GM19397 (cell line): ENCODE measurements at regions not wholly inside any gene's neighbourhood (a gene's known extent, or its start where the extent isn't known, plus 50 kb on each side); places are given as distances from the start of the nearest gene placed in this dataset.
"Not testable (repeated sequence)": the region's sequence is repeated elsewhere in the genome, so short reads cannot be mapped to it uniquely, and the experiment has no call there.

Experiments
- ATAC-seq: cut with Tn5 transposase; IDR thresholded peaks from one replicate; pipeline ENCODE4 v1.9.1; 2021; ENCODE audit warnings: mild to moderate bottlenecking, moderate library complexity; ENCODE audit not compliant: unreplicated experiment

DNA sequence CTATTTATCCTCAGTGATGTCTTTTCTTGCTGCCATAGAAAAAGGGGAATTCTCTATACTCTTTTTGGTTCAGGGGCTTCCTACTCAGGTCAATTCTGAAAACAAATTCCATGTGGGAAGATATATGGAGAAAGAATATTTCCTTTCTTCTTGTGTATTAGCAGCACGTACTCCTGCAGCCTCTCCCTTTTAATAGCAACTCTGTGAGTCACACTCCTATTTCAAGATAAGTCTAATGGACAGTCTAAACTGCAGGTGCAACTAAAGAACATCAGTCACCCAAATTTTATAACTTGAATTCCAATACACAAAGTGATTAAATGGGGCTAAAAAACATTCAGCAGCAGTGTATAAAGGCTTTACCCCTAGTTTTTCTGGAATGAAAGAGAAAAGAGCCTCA, 942.2 kb downstream of the CNTNAP5 start:
- no peak for ATAC-seq

DNA sequence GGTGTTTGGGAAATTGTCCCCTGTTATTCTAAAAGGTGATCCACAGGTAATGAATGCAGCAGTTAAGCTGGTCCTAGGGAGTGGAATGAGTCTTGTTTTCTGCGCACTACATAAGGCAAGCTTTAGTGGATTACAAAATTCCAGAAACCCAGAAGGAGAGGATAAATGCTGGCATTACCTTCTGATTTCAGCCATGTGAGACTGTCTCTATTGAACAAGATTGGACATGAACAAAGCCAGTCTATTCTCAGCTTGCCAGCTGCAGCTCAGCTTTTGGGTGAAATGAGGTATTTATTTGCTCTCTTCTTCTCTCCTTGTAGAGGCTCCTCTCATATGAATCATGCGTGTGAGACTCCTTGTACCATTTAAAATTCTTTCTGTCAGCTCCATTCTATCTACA, 944.9 kb downstream of the CNTNAP5 start:
- no peak for ATAC-seq

DNA sequence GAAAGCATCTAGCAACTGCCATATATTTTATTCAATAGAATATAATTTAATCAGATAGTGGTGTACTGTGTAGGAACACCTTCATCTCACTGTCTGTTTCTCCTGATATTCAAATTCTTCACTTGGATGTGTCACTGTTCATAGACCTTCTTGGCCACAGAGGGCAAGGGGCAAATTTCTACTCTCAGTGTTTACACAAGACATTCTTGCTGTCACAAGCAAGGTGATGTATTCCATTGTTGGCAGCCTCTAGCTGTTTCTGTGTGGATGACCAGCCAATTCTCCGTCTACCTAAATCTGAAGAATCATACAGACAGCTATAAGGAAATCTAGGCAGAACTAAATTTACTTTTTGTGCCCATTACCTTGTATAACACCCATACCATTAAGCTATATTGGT, 948.3 kb downstream of the CNTNAP5 start:
- no peak for ATAC-seq

DNA sequence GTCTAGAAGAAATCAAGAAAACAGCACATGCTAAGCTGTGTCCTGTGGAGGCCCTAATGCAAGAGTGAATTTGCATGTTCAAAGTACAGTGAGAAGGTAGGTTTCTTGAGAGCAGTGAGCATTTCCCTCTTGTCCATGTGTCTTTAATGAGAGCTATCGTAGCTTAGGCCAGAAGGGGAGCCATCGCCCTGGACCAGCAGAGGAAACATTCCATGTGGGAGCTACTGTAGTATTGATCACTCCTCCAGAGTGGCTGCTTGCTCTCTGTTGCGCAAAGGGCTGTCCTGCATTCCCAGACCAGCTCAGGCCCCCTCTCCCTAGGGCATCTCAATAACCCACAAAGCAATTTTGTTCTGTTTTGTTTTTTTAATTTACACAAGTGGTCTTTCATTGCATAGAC, 950.1 kb downstream of the CNTNAP5 start:
- no peak for ATAC-seq

DNA sequence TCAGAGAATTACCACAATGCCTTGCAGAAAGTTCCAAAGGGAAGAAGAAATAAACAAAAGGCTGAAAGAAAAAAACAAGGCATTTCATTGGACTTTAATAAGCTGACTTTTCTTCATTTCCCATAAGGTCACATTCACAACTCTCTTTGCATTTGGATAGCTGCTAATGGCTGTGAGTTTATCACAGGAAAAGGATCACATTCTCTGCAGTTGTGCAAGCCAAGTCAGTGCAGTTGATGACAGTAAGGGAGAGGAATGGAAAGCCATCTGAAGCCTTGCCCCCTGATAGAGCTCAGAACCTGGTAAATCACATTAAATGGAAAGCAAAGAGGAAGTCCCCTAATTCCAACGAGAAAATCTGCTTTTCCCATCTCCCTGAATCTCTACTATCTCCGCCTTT, 950.6 kb downstream of the CNTNAP5 start:
- ATAC-seq: no peak

DNA sequence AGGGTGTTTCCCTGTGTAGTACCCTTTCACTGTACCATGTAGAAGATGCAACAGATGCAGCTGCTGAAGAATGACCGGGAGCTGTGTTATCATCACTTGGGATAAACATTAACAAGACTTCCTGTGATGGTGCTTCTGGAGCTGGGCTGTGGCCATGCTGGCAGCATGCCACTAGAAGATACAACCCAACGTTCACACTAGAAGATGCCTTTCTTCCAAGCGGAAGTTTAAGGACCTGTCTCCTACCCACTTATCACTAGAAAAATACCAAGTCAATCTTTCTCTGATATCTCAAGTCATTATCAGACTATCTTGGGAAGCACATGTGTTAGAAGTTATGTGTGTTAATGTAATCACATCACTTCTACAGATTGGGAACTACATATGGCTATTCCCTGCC, 953.5 kb downstream of the CNTNAP5 start:
- ATAC-seq: no peak

DNA sequence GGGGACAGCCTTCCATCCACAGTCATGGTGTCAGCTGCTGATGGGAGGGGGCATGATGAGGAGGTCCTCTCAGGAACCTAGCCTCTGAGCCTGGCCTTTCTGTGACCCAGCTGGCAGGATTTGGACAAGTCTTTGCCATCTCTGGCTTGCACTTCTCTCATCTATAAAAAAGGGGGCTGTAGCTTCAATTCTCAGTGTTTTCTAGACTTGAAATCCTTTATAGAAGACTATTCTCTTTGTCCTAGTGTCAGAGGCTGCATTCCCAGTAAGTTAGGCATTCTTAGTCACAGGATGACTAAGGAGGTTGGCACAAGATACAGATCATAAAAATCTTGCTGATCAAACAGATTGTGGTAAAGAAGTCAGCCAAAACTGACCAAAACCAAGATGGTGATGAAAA, 958.5 kb downstream of the CNTNAP5 start:
- ATAC-seq: no peak

DNA sequence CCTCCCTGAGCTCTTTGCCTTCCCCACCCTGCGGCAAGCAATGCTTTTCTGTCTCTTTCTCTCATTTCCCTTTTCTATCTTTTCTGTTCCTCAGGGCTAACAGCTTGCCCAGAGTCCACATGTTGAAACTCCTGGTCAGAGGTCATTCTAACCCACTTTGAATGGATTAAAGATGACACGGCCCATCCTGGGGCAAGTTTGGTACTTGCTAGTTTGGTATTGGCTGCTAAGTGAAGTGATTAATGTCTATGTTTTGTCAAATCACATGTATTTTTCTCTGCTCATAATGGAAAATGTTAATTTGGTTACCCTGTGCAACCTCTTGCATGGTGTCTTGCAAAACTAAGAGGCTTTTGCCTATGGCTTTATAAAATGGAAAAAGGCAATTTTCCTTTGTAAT, 960.2 kb downstream of the CNTNAP5 start:
- ATAC-seq: no peak

DNA sequence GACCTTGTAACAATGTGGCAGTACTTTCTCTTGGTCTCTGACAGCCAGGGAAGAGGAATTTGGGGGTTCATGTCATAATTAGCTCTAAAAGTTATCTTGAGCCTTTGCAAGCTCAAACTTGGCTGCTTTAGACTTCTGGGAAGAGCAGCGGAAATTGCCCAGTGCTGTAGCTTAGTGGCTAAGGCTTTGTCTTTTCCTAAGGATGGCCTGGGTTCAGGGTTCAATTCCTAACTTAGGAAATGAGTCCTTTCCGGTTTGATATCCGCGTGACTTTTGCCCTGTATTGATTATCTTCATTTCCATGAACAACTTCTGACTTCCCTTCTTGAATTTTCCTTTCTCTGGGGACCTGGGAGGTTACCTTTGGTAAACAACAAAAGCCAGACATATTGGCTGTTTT, 961.0 kb downstream of the CNTNAP5 start:
- ATAC-seq: no peak

DNA sequence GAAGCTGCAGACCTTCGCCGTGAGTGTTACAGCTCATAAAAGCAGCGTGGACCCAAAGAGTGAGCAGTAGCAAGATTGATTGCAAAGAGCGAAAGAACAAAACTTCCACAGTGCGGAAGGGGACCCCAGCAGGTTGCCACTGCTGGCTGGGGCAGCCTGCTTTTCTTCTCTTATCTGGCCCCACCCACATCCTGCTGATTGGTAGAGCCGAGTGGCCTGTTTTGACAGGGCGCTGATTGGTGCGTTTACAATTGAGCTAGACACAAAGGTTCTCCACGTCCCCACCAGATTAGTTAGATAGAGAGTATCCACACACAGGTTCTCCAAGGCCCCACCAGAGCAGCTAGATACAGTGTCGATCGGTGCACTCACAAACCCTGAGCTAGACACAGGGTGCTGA, 961.8 kb downstream of the CNTNAP5 start:
- not testable (repeated sequence) for ATAC-seq

DNA sequence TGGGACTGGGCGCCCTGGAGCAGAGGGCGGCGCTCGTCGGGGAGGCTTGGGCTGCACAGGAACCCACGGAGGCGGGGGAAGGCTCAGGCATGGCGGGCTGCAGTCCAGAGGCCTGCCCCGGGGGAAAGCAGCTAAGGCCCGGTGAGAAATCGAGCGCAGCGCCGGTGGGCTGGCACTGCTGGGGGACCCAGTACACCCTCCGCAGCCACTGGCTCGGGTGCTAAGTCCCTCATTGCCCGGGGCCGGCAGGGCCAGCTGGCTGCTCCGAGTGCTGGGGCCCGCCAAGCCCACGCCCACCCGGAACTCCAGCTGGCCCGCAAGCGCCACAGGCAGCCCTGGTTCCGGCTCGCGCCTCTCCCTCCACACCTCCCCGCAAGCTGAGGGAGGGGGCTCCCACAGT, 962.3 kb downstream of the CNTNAP5 start:
- ATAC-seq: not testable (repeated sequence)

DNA sequence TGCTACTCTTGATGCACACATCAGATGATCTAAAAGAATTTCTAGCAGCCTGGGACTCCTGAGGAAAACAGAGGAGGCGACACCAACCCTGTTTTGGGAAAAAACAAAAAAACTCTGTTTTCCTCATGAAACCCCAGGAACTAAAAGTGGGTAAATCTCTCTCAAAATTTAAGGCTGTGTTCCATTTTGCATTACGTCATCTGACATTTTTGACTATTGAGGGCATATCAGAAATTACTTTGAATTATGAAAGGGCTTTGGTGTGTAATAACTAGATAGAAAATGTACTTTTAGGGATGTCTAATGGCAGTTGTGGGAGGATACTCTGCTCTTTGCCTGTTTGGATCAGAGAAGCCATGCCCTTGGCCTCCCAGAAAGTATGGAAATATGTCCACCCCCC, 963.0 kb downstream of the CNTNAP5 start:
- ATAC-seq: no peak

DNA sequence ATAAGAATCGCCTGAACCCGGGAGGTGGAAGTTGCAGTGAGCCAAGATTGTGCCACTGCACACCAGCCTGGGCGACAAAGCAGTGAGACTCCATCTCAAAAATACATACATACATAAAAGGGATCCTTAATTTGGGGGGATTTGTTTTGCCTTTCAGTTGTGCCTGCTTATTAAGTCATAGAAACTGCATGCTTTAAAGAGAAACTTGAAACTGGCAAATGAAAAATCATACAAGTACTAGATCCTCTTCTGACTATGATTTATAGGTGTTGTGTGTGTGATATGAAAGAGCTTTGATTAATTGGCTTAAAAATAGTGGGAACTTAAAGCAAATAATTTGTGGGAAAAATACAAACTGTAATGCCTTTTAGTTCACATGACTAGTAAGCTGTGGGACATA, 963.7 kb downstream of the CNTNAP5 start:
- ATAC-seq: no peak

DNA sequence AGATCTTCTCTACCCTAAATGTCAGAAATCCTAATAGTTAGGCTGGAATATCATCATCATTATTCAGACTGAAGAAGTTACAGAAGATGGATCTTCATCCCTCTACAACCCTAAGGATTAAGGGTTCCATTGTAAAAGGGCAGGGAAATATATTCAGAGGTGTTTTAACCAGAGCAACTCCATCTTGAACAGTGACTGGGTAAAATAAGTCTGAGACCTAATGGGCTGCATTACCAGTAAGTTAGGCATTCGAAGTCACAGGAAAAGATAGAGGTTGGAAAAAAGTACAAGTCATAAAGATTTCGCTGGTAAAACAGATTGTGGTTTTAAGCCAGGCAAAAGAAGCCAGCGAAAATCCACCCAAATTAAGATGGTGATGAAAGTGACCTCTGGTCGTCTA, 968.7 kb downstream of the CNTNAP5 start:
- ATAC-seq: no peak

DNA sequence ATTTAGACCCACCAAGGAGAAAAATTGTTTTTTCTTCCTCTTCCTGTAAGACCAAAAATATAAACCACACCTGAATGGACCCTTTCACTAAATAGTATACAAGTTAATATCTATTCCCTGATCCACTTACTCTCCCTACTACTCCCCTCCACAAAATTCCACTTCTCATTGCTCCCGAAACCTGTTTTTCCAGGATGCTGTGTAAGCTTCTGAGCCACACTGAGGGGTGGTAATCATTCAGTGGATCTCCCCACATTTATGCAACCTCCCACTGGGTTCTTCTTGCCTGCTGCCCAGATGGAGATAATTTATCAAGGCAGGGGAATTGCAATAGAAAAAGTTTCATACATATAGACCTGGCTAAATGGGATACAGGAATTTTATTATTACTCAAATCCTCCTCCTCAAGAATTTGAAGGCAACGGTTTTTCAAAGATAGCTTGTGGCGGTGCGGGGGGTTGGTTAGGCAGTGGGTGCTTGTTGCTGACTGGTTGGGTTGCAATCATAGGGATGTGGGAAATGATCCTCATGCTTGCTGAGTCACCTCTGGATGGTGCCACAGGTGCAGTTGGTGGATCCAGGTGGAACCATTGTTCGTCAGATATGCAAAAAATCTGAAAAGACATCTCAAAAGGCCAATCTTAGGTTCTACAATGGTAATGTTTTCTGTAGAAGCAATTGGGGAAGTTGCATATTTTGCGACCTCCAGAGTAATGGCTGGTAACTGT, 970.3 kb downstream of the CNTNAP5 start:
- no peak for ATAC-seq

DNA sequence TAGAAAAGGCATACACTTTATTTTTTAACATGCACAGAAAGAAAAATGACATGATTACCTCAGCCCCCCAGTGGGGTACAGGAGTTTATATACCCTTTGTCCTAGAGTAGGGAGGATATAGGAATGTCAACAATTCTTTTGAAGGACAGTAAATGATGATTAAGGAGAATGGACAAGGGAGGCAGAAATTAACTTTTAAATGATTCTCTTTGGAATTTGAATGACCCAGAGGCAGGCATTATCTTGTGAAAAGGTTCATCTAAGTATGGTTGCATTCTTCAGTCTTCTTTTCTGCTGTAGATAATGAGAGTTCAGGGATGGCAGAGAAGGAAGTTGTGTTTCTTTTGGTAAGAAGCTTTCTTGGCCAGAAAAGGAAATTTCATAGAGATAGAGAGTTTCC, 971.3 kb downstream of the CNTNAP5 start:
- no peak for ATAC-seq

DNA sequence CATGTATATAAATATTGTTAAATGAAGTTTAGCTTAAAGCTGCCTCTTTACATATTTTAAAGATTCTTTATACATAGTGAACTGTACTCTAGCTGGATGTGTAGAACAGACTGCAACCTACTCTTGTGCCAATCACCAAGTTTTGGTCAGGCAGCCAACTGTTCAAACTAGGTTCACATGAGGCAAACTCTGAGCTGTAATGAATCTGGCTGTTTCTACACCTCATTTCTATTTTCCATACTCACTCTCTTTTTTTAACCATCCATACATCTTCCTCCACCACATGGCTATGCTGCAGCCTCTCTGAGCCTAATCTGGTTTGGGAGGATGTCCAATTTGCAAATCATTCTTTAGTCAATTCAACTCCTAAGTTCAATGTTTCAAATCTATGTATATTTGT, 974.8 kb downstream of the CNTNAP5 start:
- no peak for ATAC-seq

DNA sequence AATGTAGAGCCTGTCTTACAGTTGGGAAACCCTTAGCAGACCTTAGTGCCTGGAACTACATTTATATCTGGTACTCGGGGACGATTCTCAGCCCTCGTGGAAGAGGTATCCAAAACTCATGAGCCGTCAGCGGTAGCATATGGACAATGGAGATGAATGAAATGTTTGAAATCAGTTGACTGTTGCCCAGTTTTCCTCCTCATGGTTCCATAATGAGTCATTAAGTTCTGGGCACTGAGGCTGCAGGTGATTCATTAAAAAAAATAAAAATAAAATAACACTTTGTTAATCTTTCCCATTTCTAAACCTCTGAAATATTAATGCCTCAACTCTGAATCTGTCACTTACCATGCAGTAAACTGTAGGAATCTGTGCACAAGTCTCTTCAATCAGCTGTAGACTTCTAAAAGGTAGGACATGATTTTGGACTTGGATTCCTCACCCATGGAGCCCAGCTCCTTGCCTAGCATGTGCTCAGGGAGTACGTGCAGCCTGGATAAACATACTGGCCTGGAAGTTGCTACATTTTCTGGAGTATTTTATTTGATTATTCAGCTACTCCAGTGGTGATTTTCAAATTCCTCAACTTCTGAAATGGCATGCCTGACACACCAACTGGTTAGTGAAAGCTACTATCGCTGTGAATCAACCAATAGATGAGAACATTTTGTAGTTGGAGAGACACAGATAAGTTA, 979.2 kb downstream of the CNTNAP5 start:
- ATAC-seq: no peak

DNA sequence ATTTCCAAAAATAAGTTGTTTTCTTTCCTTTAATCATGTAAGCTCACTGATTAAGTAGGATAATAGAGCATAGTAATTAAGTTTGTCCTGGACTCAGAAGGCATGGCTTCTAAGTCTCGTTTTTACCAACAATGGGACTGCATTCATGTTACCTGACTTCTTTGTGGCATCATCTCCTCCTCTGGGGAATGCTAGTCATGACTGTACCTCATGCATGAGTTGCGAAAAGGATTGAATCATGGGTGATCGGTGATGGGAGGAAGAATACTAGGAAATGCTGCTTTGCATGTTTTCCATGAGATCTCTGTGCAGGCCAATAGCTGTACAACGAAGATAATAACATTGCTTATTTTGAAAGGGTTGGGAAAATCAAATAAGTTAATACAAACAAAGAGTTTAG, 981.6 kb downstream of the CNTNAP5 start:
- ATAC-seq: no peak

DNA sequence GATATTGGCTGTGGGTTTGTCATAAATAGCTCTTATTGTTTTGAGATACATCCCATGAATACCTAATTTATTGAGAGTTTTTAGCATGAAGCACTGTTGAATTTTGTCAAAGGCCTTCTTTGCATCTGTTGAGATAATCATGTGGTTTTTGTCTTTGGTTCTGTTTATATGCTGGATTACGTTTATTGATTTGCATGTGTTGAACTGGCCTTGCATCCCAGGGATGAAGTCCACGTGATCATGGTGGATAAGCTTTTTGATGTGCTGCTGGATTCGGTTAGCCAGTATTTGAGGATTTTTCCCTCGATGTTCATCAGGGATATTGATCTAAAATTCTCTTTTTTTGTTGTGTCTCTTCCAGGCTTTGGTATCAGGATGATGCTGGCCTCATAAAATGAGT, 1003.6 kb downstream of the CNTNAP5 start:
- ATAC-seq: not testable (repeated sequence)

DNA sequence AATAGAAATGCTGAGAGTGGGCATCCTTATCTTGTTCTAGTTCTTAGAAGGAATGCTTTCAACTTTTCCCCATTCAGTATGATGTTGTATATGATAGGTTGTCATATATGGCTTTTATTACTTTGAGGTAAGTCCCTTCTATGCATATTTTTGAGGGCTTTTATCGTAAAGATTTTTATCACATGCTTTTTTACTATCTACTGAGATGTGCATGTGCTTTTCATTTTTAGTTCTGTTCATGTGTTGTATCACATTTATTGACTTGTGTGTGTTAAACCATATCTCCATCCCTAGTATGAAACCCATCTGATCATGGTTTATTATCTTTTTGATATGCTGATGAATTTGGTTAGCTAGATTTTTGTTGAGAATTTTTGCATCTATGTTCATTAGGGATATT, 1008.8 kb downstream of the CNTNAP5 start:
- no peak for ATAC-seq

DNA sequence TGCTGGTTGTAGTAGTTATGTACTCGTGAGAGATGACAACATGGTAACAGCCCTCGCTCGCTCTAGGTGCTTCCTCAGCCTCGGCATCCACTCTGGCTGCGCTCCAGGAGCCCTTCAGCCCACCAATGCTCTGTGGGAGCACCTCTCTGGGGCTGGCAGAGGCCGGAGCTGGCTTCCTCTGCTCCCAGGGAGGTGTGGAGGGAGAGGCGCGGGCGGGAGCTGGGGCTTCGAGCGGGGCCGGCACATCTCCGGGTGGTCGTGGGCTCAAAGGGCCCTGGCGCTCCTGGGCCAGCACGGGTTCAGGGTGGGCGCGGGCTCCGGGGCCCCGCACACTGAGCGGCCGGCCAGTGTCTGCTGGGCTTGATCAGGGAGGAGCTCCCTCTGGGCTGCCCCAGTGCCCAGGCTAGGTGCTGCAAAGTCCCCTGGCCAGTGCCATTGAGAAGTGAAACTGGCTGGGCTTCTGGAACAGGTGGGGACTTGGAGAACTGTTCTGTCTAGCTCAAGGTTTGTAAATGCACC, 1012.1 kb downstream of the CNTNAP5 start:
- ATAC-seq: no peak

DNA sequence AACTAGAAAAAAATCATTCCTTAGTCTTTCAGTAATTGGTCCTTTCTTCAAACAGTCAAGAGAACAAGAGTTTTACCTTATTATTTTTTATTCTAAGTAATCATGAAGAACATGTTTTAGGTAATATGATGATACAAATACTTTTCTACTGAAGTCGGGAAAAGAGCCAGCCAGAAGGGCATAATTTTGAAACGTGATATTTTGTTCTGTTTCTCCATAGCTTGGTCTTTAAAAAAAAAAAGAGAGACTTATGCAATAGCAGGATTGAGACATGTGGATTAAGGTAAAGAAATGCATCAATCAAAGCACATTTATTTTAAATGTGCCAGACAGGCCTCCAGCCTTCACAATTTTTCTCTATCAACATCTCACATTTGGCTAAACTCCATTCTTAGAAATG, 1016.8 kb downstream of the CNTNAP5 start:
- no peak for ATAC-seq
